AG04450 (cell line): ENCODE measurements at regions not wholly inside any gene's neighbourhood (a gene's known extent, or its start where the extent isn't known, plus 50 kb on each side); places are given as distances from the start of the nearest gene placed in this dataset.
"Not testable (repeated sequence)": the region's sequence is repeated elsewhere in the genome, so short reads cannot be mapped to it uniquely, and the experiment has no call there.

Experiments
- CTCF ChIA-PET: fragments of 300-600, 350-600 bp; formaldehyde crosslinking; extraction: SDS; loops from one replicate; lab custom pipeline; 2022; ENCODE audit warnings: antibody characterized with exemption, inconsistent platforms; lab: Charles Lee
- POLR2A ChIA-PET: fragments of 350-600 bp; formaldehyde crosslinking; extraction: SDS; loops from one replicate; lab custom pipeline; 2021; ENCODE audit warnings: antibody characterized with exemption, inconsistent platforms; lab: Yijun Ruan, JAX
- DNase-seq: peaks from one replicate; pipeline ENCODE4 v3.0.0-alpha.2; 2011; ENCODE audit warnings: low read depth, low spot score
- H3K27ac ChIP-seq: one replicate; pipeline ENCODE4 v1.5.1; 2012; ENCODE audit warnings: low read depth, low read length, control low read depth
- H3K27me3 ChIP-seq: one replicate; pipeline ENCODE4 v1.6.0; 2012; ENCODE audit warnings: low read length; ENCODE audit not compliant: control insufficient read depth, insufficient read depth
- H3K4me3 ChIP-seq: 2 replicates; pipeline ENCODE4 v1.5.1; 2011; ENCODE audit warnings: mild to moderate bottlenecking, low read depth, low read length, control low read depth
- H3K9me3 ChIP-seq: 2 replicates; pipeline ENCODE4 v1.5.1; 2012; ENCODE audit warnings: low read length; ENCODE audit not compliant: control insufficient read depth, insufficient read depth
- CTCF ChIP-seq: IDR thresholded peaks from 2 replicates; pipeline ENCODE4 v1.5.1; 2011; ENCODE audit warnings: low read depth, low read length, control low read depth, inconsistent platforms

GRCh38 chr7:114813624-114814023, 108.3 kb upstream of the MDFIC start:
- ChIA-PET POLR2A (no interaction called here), CTCF (no interaction called here)
- no peak for DNase-seq
- no peak for TF ChIP-seq CTCF
- no peaks in the 10 kb centered on the region for H3K27me3 ChIP-seq
- H3K27ac ChIP-seq = no peak overlapping the region
- H3K9me3 ChIP-seq = no peaks in the 10 kb centered on the region
- no peak overlapping the region for H3K4me3 ChIP-seq

- H3K9me3 ChIP-seq, DNase-seq, H3K4me3 ChIP-seq, CTCF ChIA-PET, POLR2A ChIA-PET, H3K27ac ChIP-seq, H3K27me3 ChIP-seq: not testable (repeated sequence)
These were observed 104.9 kb upstream of the MDFIC start for GRCh38 chr7:114817036-114817435.

- DNase-seq = no peak
- Histone ChIP-seq H3K9me3 (no peaks in the 10 kb centered on the region), H3K4me3 (no peak overlapping the region), H3K27me3 (no peaks in the 10 kb centered on the region), H3K27ac (no peak overlapping the region)
- TF ChIP-seq CTCF = no peak
- ChIA-PET POLR2A (no interaction called here), CTCF (no interaction called here)
These were observed 103.4 kb upstream of the MDFIC start for GRCh38 chr7:114818501-114818900.

GRCh38 chr7:114819616-114820362, 102.1 kb upstream of the MDFIC start:
- ChIA-PET POLR2A (interaction anchor here (0.8 to 1.0 kb wide), 2 partner anchors 13 to 28 kb away, joined by 3 read pairs; no protein-coding TSS in a partner anchor), CTCF (interaction anchor here (0.6 to 1.9 kb wide), 3 partner anchors 393 to 1031 kb away, joined by 3 to 6 read pairs (median 4); no protein-coding TSS in a partner anchor)
- Histone ChIP-seq H3K4me3 (no peak overlapping the region), H3K27me3 (no peaks in the 10 kb centered on the region), H3K9me3 (no peaks in the 10 kb centered on the region), H3K27ac (peak overlapping the region; percentile 63)
- TF ChIP-seq CTCF = no peak
- peak; percentile 95 for DNase-seq

GRCh38 chr7:114821030-114821900, 100.6 kb upstream of the MDFIC start:
- H3K9me3 ChIP-seq = no peaks in the 10 kb centered on the region
- CTCF ChIA-PET = interaction anchor here (0.5 to 1.5 kb wide), 6 partner anchors 70 to 1412 kb away, joined by 3 to 8 read pairs (median 4); no protein-coding TSS in a partner anchor
- H3K27ac ChIP-seq = no peak overlapping the region
- TF ChIP-seq CTCF = no peak
- no peak for DNase-seq
- no peak overlapping the region for H3K4me3 ChIP-seq
- POLR2A ChIA-PET = interaction anchor here (0.8 kb wide), 1 partner anchor 14 kb away, joined by 3 read pairs; no protein-coding TSS in a partner anchor
- no peaks in the 10 kb centered on the region for H3K27me3 ChIP-seq
